ENCODE measurements at regions not wholly inside any gene's neighbourhood (a gene's known extent, or its start where the extent isn't known, plus 50 kb on each side); places are given as distances from the start of the nearest gene placed in this dataset.
"Not testable (repeated sequence)": the region's sequence is repeated elsewhere in the genome, so short reads cannot be mapped to it uniquely, and the experiment has no call there.

- no peak for DNase-seq
These were observed 391.6 kb downstream of the ADCYAP1 start for GRCh38 chr18:1296237-1296636.

- no peak for DNase-seq
These were observed 398.2 kb downstream of the ADCYAP1 start for GRCh38 chr18:1302861-1303260.

- no peak for DNase-seq
These were observed 399.8 kb downstream of the ADCYAP1 start for GRCh38 chr18:1304392-1304992.

- no peak for DNase-seq
These were observed 402.0 kb downstream of the ADCYAP1 start for GRCh38 chr18:1306641-1307040.

GRCh38 chr18:1308686-1309085 lies 404.0 kb downstream of the ADCYAP1 start:
- no peak for DNase-seq

GRCh38 chr18:1311376-1311775 lies 406.7 kb downstream of the ADCYAP1 start:
- DNase-seq: no peak

GRCh38 chr18:1335345-1335744 lies 430.7 kb downstream of the ADCYAP1 start:
- DNase-seq: not testable (repeated sequence)

- no peak for DNase-seq
These were observed 446.3 kb downstream of the ADCYAP1 start for GRCh38 chr18:1350931-1351450.

- no peak for DNase-seq
These were observed 448.4 kb downstream of the ADCYAP1 start for GRCh38 chr18:1353025-1353424.

- DNase-seq: no peak
These were observed 453.1 kb downstream of the ADCYAP1 start for GRCh38 chr18:1357724-1358123.

GRCh38 chr18:1361936-1362335 lies 457.3 kb downstream of the ADCYAP1 start:
- DNase-seq: no peak

- DNase-seq: no peak
These were observed 465.9 kb downstream of the ADCYAP1 start for GRCh38 chr18:1370552-1370951.

GRCh38 chr18:1371724-1372123 lies 467.1 kb downstream of the ADCYAP1 start:
- DNase-seq: no peak

GRCh38 chr18:1383465-1383864 lies 478.8 kb downstream of the ADCYAP1 start:
- no peak for DNase-seq

- not testable (repeated sequence) for DNase-seq
These were observed 483.8 kb downstream of the ADCYAP1 start for GRCh38 chr18:1388468-1388867.

GRCh38 chr18:1392046-1392445 lies 487.4 kb downstream of the ADCYAP1 start:
- no peak for DNase-seq

GRCh38 chr18:1392865-1393734 lies 488.4 kb downstream of the ADCYAP1 start:
- DNase-seq: no peak

GRCh38 chr18:1393929-1394328 lies 489.3 kb downstream of the ADCYAP1 start:
- DNase-seq: no peak

GRCh38 chr18:1394426-1394825 lies 489.8 kb downstream of the ADCYAP1 start:
- no peak for DNase-seq

GRCh38 chr18:1394966-1395365 lies 490.3 kb downstream of the ADCYAP1 start:
- no peak for DNase-seq

GRCh38 chr18:1408376-1408775 lies 503.7 kb downstream of the ADCYAP1 start:
- DNase-seq: no peak

- DNase-seq: no peak
These were observed 508.1 kb downstream of the ADCYAP1 start for GRCh38 chr18:1412655-1413322.

- no peak for DNase-seq
These were observed 508.6 kb downstream of the ADCYAP1 start for GRCh38 chr18:1413323-1413675.

Measured in occipital lobe (tissue), 1 donor.